HEK293T (cell line): ENCODE measurements at regions not wholly inside any gene's neighbourhood (a gene's known extent, or its start where the extent isn't known, plus 50 kb on each side); places are given as distances from the start of the nearest gene placed in this dataset.

Source experiments
- ARNT ChIP-seq: fragments of 450-650 bp; IDR thresholded peaks from 2 replicates; pipeline ENCODE4 v1.6.1; 2017; ENCODE audit warnings: mild to moderate bottlenecking
- BHLHE40 ChIP-seq: fragments of 450-650 bp; IDR thresholded peaks from 2 replicates; pipeline ENCODE4 v1.6.1; 2016; ENCODE audit warnings: mild to moderate bottlenecking, moderate library complexity, borderline replicate concordance
- CTBP1 ChIP-seq: fragments of 450-650 bp; IDR thresholded peaks from 2 replicates; pipeline ENCODE4 v1.6.1; 2016; ENCODE audit warnings: borderline replicate concordance
- ELF4 ChIP-seq: fragments of 450-650 bp; IDR thresholded peaks from 2 replicates; pipeline ENCODE4 v1.6.1; 2017; ENCODE audit warnings: antibody characterized with exemption
- FOXA1 ChIP-seq: fragments of 450-650 bp; IDR thresholded peaks from 2 replicates; pipeline ENCODE4 v1.6.1; 2016; ENCODE audit warnings: mild to moderate bottlenecking
- FOXK2 ChIP-seq: fragments of 450-650 bp; IDR thresholded peaks from 2 replicates; pipeline ENCODE4 v1.6.1; 2016; ENCODE audit warnings: mild to moderate bottlenecking
- FOXM1 ChIP-seq: fragments of 450-650 bp; IDR thresholded peaks from 2 replicates; pipeline ENCODE4 v1.6.1; 2017; ENCODE audit warnings: mild to moderate bottlenecking, borderline replicate concordance
- HDGF ChIP-seq: fragments of 450-650 bp; IDR thresholded peaks from 2 replicates; pipeline ENCODE4 v1.6.1; 2017; ENCODE audit warnings: antibody characterized with exemption, borderline replicate concordance
- L3MBTL2 ChIP-seq: fragments of 450-650 bp; conservative IDR thresholded peaks from 2 replicates; pipeline ENCODE4 v1.6.1; 2016; ENCODE audit warnings: mild to moderate bottlenecking
- LEF1 ChIP-seq: fragments of 450-650 bp; IDR thresholded peaks from 2 replicates; pipeline ENCODE4 v1.6.1; 2017; ENCODE audit warnings: mild to moderate bottlenecking, borderline replicate concordance
- SP1 ChIP-seq: fragments of 450-650 bp; IDR thresholded peaks from 2 replicates; pipeline ENCODE4 v1.6.1; 2017
- SUZ12 ChIP-seq: fragments of 450-650 bp; IDR thresholded peaks from 2 replicates; pipeline ENCODE4 v1.6.1; 2016; ENCODE audit warnings: mild to moderate bottlenecking
- TARDBP ChIP-seq: fragments of 450-650 bp; IDR thresholded peaks from 2 replicates; pipeline ENCODE4 v1.6.1; 2016
- ZNF384 ChIP-seq: fragments of 450-650 bp; IDR thresholded peaks from 2 replicates; pipeline ENCODE4 v1.6.1; 2016

DNA sequence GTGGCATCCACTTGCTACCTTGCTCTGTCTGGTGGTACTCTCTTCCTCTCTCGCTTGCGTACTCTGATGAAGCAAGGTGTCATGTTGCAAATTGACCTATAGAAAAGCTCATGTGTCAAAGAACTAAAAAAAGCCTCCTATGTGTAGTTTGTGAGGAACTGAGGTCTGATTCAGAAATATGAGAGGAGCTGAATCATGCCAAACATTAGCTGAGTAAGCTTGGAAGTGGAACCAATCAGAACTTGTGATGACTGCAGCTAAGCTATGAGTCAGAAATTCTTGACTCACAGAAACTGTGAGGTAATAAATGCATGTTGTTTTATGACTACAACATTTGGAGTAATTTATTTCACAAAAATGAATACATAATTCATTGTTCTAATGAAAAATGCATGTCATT lies 2138.8 kb downstream of the PCDH7 start:
- TF ChIP-seq BHLHE40 (no peak), SP1 (no peak), FOXM1 (no peak), FOXA1 (no peak), SUZ12 (no peak), FOXK2 (no peak), L3MBTL2 (no peak), LEF1 (no peak), ELF4 (no peak), CTBP1 (no peak), ARNT (no peak), TARDBP (no peak), HDGF (no peak), ZNF384 (no peak)
